ENCODE measurements at regions not wholly inside any gene's neighbourhood (a gene's known extent, or its start where the extent isn't known, plus 50 kb on each side); places are given as distances from the start of the nearest gene placed in this dataset.

DNA sequence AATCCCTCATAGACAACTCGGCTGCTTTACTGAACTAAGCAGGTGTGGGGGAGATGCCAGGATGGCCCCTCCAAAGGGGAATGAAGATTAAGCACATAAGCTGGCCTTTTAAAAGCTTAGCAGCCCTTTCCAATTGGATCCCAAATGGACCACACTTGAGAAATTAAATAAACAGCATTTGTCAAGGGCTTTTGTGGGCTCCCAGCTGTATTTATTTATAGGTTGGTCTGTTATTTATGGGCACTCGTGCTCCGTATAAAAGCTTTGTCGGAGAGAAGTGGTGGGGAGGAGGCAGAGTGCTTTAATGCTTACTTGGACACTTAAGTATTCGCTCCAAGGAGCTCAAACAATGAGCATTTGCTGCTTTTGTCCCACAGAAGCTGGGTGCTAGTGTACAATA lies 580.2 kb downstream of the MED13L start:
- no peak for DNase-seq

DNA sequence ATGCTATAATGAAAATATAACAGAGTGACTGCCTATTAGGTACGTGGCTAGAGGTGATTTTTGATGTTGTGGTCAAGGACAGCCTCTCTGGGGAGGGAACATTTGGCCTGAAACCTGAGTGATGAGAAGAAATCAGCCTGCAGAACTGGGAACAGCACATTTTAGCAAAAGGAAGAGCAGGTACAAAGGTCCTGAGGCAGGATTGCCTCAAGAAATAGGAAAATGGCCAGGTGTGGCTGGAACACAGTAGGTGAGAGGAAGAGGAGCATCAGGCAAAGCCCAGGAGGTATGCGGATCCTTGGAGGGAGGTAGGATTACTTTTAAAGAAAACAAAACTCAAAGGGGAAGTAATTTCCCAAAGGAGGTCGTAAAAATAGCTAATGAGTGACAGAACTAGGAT lies 582.9 kb downstream of the MED13L start:
- DNase-seq: no peak

DNA sequence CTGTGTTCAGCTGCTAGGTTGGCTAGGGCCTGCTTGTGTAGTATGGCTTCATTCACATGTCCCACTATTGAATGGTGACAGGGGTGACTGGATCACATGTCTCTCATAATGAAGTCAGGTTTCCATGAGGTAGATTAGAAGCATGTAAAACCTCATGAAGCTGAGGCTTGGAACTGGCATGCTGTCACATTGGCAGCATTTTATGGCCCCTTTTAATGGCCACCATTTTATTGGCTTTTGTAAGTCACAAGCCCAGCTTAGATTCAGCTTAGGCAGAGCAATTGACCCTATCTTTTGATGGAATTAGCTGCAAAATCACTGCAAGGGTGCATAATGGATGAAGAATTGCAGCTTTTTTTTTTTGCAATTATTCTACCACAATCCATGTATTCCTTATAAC lies 583.5 kb downstream of the MED13L start:
- no peak for DNase-seq

DNA sequence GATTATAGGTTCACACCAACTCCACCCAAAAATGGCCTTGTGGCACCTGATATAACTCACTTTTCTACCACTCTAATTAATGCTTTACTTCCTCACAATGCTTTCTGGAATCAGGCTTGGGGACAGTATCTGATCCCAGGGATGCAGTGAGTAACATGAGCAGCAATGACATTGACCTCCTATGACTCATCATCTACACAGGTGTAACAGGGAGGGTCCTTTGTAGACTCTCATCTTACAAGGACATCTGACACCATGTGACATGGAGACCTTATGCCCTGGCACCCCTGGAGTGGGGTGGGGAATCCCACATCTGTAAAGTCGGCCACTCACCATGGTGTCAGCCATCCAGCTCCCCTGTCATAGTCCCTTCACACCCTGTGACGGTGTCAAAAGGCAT lies 586.4 kb downstream of the MED13L start:
- DNase-seq: no peak

DNA sequence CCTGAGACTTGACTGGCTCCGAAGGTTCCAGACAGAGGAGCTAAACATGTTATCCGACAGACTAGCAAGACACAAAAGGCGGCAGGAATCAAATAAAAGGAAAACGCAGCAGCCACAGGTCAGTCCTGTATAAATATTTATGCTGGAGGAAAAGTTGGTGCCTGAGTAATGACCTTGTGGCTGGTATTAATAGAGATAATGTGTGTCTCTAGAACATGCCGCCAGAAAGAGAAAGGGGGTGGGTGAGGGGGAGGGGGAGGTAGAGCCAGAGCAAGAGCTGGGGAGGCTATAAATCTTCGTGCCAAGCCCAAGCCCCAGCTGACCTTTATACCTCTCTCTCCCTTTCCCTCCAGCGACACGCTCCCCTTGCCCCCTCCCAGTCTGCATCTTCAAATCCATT lies 590.4 kb downstream of the MED13L start:
- DNase-seq: no peak

DNA sequence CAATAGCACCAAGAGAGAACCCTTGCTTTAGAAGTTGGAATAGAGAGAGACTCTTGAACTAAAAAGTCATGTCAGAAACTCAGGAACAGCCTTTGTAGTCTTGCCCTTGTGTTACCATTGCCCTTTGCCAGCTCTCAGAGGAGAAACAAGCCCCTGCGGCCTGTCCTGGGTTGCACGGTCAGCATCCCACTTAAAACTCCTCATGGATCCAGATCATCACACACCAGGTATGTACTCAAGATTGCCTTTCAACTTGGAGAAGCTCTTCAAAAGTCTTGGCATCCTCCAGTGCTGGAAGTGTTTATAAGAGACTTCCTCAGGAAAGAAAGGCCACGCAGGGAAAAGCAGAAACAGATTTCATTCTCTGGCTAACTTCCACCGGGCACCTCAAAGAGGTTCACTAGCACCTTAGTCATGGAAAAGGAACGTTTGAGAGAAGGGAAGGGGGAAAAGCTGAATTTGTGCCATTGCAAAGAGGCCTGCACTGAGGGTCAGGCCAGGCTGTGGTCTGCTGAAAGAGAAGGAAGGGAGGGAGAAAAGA lies 594.2 kb downstream of the MED13L start:
- DNase-seq: no peak

DNA sequence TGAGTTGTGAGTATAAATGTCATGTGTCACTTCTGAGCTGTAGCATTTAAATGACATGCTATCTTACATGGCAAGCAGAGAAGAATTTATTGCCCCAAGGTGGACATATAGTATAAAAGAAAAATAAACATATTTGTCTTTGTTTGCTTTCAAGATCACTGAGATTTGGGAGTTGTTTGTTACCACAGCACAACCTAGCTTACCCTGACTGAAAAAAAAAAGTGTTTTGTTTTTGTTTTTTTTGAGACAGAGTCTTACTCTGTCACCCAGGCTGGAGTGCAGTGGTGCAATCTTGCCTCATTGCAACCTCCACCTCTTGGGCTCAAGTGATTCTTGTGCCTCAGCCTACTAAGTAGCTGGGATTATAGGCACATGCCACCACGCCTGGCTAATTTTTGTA lies 596.5 kb downstream of the MED13L start:
- DNase-seq: no peak

DNA sequence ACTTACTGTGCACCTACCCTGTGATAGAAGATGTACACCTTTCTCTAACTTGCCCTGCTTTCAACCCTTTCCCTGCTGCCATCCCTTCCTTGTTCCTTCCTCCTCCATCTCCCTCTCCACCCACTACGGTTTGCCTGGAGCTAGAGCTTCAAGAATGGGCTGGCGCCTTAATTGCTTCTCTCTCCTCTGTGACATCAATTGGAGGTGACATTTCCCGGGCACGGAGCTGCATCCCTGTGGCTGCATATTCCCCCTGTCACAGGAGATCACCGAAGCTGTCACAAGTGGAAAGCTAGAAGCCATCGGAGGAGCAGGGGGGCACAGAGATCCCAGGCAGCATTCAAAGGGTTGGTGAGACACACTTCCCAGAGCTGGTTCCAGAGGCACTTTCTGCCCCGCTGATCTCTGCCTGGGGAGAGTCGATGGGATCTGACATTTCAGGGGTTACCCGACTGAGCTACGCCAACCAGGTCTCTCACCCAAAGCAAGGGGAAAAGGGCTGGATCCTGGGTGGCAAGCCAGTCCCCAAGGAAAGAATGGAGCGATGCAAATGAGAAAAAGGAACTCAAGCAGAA lies 604.9 kb downstream of the MED13L start:
- no peak for DNase-seq

DNA sequence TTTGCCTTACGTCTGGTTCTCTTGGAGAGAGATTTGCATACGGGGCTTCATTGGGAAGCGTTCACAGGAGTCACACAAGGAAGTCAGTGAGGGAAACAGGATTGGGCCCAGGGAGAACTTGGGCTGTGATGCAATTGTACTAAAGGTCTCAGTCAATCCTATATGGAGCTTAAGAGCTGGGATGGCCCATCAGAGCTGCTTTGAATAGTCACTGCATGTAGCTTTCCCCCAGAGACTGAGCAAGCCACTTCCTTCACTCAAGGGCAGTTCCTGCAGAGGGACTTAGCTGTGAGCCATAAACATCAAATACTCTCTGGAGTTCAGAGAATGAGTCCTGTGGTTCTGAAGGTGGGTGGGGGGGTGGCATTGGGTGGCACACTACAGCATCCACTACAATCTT lies 605.4 kb downstream of the MED13L start:
- DNase-seq: no peak

DNA sequence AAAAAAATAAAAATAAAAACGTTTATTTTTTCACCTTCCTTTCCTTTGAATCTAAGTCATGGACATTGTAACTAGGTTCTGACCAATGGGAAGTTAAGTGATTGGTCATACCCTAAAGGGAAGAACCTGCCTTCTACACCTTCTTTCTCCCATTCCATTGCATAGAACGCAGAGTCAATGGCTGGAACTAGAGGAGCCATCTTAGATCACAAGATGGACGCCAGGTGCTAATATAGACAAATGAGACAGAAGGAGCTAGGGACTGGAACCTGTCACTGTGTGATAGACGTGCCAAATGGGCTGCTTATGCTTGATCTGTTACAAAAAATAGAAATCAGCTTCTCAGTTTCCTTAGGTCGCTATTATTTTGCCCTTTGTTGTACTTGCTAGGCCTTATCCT lies 606.6 kb downstream of the MED13L start:
- no peak for DNase-seq

DNA sequence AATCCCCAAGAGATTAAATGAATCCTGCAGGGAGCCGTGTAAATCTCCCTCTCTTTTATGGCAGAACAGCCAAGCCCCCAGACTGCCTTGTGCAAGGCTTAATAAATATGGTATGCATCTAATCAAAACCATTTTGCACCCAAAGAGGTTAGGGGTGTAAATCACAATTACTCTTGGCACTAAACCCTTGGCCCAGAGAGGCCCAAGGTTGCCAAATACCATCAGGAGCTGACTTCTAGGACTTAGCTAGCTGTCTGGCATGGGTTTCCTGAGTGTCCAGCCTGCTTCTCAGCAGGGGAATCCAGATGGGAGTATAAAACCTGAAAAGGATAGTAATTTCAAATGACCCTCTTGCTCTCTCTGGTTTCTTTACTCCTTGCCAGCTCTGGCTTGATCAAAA lies 610.4 kb downstream of the MED13L start:
- DNase-seq: no peak

DNA sequence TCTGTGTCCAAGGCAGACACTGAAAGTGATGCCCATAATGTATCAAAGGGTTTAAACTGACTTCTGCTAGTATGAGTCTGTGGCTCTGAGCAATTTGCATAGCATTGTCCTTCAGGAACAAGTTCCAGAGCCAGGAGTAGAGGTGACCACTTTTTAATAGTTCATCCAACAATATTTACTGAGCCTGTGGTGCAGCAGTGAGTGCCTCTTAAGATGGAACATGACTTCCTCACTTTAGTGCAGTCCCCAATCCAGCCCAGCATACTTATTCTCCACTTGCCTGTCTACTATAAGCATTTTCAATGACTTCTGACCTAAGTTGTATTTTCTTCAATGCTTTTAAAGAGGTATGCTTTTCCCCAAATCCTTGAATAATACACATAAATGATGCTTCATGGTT lies 611.3 kb downstream of the MED13L start:
- DNase-seq: no peak

DNA sequence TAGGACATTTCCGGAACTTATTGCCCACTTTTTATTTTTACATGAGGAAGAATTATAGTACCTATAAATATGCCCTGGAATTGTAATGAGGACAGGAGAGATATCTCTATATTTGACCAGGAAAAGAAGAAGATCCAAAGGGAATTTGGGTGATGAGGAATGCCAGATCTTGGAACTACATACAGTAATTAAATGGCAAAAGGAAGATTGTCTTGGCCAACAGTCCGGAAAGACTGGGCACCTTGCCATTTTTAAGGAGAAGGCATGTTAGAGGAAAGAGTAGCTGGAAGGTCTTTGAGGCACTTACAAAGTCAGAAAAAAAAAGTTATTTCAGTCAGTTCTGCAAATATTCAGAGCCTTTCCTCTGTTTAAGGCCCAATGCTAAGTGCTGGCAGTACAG lies 616.4 kb downstream of the MED13L start:
- no peak for DNase-seq

DNA sequence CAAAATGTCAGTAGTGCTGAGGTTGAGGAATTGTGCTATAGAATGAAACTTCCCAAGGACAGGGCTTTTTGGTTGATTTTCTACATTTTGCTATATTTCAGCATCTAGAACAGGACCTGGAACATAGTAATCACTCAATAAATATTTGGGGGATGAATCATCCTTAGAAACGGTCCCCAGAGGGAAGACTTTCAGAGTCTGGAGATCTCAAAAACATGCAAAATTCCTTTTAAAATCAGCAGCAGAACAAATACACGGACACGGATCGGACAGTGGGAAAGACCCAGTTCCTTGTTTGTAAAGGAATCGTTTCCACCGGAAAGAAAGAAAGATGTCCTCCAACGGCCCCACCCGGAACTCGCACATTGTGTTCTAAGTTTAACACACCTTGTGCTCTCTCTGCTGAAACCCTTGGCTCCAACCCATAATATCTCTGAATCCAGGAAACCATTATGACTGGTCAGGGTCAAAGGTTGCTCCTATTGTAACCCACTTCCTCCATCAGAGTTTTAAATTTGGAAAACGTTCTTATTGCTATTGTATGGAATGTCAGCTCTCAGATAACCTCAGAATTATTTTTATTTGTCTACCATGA lies 617.2 kb downstream of the MED13L start:
- no peak for DNase-seq

DNA sequence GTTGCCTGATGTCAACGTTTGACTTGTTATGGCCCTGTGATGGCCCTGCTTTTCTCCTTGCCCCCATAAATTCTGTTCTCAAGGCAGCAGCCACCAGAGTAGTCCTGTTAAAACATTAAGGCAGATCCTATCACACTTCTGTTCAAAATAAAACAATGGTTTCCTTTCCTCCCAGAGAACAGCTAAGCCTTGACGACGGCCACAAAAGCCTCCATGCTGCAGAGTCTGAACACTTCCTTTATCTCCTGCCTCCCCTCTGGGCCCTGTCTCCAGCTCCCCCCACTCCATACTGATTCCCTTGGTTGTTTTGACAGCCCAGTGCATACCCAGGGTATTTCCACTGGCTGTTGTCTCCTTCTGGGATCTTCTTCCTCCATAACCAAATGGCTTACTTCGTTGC lies 618.1 kb downstream of the MED13L start:
- no peak for DNase-seq

DNA sequence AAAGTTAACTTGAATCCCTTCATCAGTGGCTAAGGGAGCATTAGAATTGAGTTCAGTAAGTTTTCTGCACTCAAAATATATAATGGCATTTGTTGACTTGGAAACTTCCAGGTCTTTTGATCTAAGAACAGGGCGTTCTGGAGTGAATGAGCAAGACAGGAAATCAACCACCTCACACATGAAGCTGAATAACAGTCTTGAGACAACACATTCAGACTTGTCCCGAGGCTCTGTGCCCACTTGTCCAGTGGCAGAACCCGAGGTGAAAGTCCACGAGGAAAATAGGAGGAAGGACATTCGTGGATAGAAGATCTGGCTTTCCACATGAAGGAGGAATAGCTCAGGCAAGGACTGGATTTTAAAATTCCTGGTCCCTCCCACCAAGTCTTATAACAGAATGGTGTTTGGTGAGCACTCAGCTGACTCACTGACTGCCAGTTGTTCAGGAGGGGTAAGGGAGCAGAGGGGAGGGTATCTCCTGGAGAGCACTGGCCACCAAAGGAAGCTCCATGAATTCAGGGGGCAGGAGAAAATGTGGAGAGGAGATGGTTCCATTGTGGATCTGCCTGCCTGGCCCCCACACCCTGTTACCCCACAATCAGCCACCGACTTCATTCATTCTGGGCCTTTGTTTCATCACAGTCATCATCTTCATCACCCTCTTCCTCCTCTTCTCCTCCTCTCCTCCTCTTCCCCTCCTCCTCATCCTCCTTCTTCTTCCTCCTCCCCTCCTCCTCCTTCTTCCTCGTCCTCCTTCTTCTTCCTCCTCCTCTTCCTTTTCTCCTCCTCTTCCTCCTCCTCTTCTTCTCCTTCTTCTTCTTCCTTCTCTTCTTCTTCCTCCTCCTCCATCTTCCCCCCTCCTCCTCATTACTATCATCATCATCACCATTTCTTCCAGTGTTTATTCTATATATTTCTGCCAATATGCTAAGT lies 620.1 kb downstream of the MED13L start:
- no peak for DNase-seq

DNA sequence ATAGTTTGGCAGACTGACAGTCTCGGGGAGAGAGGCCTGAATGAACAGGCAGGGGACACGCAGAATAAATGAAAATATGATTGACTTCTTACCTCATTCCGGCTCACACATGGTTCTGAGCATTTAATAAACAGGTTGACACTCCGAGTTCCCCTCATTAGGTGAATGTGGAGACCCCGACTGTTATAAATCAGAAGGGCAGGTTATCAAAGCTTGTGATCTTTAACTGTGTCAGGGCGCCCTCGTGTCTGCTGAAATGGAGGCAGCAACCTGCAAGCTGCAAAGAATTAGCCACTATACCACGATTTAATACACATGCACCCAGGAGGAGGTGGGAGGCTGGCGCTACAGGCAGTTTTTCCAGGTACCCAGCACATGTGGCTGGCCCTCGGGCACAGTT lies 627.5 kb downstream of the MED13L start:
- no peak for DNase-seq

DNA sequence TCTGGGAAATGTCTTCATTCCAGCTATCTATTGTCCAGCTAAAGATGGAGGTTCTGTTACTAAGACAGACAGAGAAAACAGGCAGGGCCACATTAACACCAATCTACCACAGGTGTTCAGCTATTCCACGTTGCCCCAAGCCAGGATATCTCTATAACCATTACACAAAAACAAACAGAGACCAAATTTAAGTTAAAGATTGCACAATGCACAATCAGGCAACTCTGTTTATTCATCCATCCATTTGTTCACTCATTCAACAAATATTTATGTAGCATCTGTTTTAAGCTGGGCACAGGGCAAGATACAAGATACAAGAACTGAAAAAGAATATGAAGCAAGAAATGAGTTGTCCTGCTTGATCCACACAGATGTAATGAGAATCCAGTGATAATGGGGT lies 629.0 kb downstream of the MED13L start:
- no peak for DNase-seq

DNA sequence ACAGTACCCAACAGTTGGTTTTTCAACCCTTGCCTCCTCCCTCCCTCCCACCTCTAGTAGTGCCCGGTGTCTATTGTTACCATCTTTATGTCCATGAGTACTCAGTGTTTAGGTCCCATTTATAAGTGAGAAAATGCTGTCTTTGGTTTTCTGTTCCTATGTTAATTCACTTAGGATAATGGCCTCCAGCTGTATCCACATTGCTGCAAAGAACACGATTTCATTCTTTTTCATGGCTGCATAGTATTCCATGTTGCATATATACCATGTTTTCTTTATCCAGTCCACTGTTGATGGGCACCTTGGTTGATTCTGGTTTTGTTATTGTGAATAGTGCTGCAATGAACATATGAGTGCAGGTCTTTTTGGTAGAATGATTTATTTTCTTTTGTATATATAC lies 631.3 kb downstream of the MED13L start:
- DNase-seq: no peak

DNA sequence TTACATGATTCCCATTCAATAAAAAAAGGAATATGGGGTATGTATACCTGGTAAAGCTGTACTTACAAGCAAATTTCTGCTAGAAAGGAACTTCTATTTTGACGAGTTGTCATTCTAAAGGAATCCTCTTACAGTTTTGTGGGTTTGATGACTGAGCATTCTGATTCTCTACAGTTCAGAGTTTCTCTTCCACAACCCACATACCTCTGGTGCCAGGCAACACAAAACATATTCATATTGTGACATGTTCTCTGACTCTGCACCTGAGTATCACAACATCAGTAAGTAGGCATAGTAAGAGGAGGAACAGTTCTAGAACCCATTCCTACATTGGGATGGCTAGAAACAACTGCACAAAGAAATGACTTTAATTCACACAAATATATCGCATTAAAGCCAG lies 636.6 kb downstream of the MED13L start:
- no peak for DNase-seq

DNA sequence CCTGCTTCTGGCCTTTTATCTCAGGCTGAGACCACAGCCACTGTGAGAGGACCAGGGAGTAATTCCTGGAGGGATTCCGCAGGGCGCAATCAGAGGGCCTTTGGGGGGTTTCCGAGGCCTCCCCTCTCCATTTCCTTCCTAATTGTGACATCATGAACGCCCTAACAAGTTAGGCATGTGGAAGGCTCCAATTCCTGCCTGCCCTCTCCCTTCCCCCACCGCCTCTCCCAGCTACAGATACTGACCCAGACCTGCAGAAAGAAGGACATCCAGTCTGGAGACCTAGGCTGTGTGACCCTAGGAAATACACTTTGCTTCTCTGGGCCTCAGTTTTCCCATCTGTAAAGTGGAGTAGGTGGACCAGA lies 637.9 kb downstream of the MED13L start:
- no peak for DNase-seq

DNA sequence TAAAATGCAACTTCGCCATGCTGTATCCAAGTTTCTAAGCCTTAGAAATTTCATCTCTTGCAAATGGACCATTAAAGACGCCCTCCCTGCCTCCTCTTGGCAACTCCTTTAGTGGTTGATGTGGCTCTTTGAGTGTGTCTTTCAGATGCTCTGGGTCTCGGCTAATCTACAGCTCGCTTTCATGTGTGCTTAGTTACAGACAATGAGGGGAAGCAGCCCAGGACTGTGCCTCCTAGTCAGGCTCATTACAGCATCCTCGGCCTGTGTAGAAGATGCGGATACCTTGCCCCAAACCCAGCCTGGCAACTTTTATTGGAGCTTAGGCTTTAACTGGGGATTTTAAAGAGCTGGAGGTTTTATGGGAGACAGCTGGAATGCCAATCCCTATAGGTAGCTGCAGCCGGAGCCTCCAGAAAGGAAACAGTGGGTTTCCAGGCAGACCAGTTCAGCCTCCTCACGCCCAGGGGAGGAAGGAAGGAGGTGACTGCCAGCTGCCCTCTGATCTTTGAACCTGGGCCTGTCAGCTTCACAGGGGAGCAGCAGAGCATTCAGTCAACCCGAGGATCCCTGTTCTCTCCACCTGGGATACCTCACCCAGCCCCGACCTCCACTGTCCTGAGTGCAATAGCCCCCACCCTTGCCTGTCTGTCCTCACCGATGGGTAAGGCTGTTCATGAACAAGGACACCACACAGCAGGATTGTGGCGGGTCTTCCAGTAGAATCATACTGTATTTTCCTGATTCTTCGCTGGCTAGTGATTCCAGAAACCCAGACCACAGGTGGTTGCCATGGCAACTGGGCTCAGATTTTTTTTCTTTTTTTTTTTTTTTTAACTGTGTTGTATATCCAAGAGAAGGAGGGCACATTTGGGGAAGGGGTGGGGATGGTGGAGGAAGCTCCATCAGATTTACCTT lies 638.5 kb downstream of the MED13L start:
- DNase-seq: no peak

DNA sequence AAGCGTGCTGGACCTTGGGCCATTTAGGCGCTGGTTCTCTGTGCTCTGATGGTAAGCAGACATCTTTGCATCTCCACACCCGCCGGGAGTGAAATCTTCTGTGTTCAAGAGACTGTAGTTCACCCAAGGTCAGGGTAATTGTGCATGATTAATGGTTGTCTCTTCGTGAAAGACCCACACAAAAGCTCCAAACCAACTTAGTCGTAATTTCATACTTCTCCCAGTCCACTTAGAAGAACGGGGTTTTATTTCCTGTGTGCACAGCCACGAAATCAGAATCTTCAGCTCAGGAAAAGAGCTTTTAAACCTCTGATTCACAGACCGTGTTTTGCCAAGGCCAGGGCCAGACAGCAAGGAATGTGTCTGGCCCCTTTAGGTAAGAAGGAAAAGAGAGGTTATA lies 640.9 kb downstream of the MED13L start:
- DNase-seq: no peak

Measured in kidney glomerular epithelial cell (primary cell).